GM10266 (cell line): ENCODE measurements at regions not wholly inside any gene's neighbourhood (a gene's known extent, or its start where the extent isn't known, plus 50 kb on each side); places are given as distances from the start of the nearest gene placed in this dataset.
"Not testable (repeated sequence)": the region's sequence is repeated elsewhere in the genome, so short reads cannot be mapped to it uniquely, and the experiment has no call there.

ENCODE experiments used
- DNase-seq: peaks from one replicate; pipeline ENCODE4 v3.0.0; 2012; ENCODE audit errors: extremely low spot score
- TF ChIP-seq, protein P1 (sequence below): IDR thresholded peaks from 2 replicates; pipeline ENCODE4 v1.5.1; 2012; ENCODE audit warnings: mild to moderate bottlenecking, low read depth; ENCODE audit not compliant: control insufficient read depth, insufficient read depth; ENCODE audit errors: missing control alignments

DNA sequence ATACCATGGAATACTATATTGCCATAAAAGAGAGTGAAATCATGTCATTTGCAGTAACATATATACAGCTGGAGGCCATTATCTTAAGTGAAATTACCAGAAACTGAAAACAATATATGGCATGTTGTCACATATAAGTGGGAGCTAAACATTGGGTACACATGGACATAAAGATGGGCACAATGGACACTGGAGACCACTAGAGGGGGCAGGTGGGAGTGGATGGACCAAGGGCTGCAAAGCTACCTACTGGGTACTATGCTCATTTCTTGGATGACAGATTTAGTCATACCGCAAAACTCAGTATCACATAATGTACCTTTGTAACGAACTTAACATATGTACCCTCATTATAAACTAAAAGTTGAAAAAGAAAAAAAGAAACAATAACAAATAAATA lies 1167.6 kb downstream of the NXPH1 start:
- TF ChIP-seq, protein P1, sequence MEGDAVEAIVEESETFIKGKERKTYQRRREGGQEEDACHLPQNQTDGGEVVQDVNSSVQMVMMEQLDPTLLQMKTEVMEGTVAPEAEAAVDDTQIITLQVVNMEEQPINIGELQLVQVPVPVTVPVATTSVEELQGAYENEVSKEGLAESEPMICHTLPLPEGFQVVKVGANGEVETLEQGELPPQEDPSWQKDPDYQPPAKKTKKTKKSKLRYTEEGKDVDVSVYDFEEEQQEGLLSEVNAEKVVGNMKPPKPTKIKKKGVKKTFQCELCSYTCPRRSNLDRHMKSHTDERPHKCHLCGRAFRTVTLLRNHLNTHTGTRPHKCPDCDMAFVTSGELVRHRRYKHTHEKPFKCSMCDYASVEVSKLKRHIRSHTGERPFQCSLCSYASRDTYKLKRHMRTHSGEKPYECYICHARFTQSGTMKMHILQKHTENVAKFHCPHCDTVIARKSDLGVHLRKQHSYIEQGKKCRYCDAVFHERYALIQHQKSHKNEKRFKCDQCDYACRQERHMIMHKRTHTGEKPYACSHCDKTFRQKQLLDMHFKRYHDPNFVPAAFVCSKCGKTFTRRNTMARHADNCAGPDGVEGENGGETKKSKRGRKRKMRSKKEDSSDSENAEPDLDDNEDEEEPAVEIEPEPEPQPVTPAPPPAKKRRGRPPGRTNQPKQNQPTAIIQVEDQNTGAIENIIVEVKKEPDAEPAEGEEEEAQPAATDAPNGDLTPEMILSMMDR: no peak
- DNase-seq: no peak

DNA sequence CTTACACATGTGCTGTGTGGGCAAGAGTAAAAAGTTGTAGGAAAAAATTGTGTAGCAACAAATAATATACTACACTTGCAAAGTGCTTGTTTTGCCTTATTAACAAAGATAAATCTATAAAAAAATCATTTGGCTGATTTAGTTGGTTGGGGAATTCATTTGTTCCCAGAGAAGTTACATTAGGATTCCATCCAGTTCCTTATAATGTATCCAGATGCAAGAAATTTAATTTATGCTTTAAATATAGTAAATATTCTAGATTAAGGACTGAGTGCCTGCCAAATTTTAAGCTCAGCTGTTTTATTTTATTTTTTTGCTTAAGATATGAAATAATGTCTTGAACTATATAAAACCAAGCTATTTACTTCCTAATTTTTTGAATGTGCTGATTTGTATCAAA lies 1169.9 kb downstream of the NXPH1 start:
- TF ChIP-seq, protein P1: no peak
- DNase-seq: no peak

DNA sequence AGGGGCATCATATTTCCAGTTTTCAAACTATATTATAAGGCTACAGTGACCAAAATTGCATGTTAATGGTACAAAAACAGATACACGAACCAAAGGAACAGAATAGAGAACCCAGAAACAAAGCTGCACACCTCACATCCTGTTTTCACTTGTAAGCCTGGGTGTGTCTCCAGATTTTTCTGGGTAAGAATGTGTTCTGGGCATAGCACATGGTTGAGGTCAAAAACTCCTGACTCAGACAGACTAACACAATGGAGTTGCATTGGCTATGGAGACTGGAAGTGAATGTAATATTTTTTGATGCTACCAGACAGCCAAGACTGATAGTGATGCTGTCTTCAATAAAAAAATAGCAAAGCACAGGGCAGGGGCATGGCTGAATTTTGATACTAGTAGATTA lies 1175.2 kb downstream of the NXPH1 start:
- TF ChIP-seq, protein P1: no peak
- no peak for DNase-seq

DNA sequence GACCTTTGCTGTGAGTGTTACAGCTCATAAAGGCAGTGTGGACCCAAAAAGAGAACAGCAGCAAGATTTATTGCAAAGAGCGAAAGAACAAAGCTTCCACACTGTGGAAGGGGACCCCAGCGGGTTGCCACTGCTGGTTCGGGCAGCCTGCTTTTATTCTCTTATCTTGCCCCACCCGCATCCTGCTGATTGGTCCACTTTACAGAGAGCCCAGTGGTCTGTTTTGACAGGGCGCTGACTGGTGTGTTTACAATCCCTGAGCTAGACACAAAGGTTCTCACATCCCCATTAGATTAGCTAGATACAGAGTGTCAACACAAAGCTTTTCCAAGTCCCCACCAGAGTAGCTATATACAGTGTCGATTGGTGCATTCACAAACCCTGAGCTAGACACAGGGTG lies 1187.5 kb downstream of the NXPH1 start:
- not testable (repeated sequence) for DNase-seq

DNA sequence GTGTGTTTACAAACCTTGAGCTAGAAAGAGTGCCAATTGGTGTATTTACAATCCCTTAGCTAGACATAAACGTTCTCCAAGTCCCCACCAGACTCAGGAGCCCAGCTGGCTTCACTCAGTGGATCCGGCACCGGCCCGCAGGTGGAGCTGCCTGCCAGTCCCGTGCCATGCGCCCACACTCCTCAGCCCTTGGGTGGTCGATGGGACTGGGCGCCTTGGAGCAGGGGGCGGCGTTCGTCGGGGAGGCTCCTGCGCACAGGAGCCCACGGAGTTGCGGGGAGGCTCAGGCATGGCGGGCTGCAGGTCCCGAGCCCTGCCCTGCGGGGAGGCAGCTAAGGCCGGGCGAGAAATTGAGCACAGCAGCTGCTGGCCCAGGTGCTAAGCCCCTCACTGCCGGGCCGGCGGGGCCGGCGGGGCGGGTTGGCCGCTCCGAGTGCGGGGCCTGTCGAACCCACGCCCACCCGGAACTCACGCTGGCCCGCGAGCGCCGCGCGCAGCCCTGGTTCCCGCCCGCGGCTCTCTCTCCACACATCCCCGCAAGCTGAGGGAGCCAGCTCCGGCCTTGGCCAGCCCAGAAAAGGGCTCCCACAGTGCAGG lies 1188.0 kb downstream of the NXPH1 start:
- DNase-seq: not testable (repeated sequence)

DNA sequence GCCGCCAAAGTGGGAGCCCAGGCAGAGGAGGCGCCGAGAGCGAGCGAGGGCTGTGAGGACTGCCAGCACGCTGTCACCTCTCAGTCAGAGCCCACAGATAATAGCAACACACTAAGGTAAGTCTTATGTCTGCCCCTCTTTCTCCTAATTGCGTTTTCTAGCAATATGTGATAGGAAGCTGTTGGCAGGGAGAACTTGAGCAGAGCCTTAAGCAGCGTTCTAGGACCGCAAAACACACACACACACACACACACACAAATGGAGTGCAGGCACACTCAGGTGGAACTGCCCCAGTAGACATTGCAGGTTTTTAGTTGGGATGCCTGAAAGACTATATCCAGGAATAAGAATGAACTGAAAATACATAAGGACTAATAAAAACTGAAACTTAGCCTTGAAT lies 1188.5 kb downstream of the NXPH1 start:
- TF ChIP-seq, protein P1: no peak
- no peak for DNase-seq

DNA sequence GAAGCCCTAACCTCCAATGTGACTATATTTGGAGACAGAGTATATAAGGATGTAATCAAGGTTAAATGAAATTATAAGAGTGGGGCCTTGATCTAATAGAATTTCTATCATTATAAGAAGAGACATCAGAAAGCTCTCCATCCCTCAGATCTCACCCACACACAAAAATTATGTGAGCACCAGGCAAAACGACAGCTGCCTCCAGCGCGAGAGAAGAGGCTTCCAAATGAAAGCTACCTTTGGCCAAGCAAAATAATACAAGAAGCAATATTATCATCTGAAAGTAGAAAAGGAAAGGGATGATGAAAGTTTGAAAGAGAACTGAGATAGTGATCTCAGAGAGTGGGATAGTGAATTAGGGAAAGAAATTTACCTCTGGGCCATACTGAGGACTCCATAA lies 1192.5 kb downstream of the NXPH1 start:
- TF ChIP-seq, protein P1: no peak
- no peak for DNase-seq

DNA sequence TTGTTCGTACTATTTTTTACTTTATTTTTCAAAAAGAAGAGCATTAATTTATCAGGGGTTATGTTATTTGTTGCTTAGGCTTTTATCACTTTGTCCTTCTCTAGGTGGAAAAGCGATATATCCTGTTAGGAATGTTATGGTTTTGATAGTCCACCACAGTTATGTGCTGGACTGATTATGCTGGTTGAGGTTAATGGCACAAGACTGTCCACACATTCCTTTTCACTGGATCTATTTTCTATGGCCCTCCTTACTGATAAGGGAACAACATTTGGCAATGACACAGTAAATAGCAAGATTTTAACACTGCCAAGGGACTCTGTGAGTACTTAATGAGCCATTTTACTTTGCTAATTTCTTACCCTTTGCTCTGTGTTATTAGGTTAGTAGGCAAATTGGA lies 1212.3 kb downstream of the NXPH1 start:
- TF ChIP-seq, protein P1: no peak
- DNase-seq: no peak

DNA sequence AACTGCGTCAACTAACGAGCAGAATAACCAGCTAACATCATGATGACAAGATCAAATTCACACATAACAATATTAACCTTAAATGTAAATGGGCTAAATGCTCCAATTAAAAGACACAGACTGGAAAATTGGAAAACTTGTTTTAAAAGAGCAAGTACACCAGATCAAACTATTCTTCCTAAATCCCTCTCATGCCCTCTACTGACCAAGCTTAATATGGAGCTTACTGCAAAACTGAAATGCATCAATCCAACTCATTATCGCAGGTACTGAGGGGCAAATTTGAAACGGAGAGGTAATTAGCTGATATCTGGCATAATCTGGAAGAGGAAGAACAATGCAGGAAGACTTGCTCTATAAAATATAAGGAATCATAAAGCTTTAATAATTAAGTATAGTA lies 1223.8 kb downstream of the NXPH1 start:
- no peak for DNase-seq

More for the DNA sequence above, 1223.8 kb downstream of the NXPH1 start:
- TF ChIP-seq, protein P1: no peak
